ENCODE measurements at regions not wholly inside any gene's neighbourhood (a gene's known extent, or its start where the extent isn't known, plus 50 kb on each side); places are given as distances from the start of the nearest gene placed in this dataset.

- TF ChIP-seq POLR2AphosphoS5 (IDR thresholded peaks at IDR 0.05; ENCODE audit: low read depth, low read length) (no peak), POLR2A (IDR thresholded peaks at IDR 0.05; ENCODE audit: low read depth, low read length) (no peak)
These were observed 502.9 kb upstream of the STXBP6 start for GRCh38 chr14:25552826-25553225.

Data from GM12892 (cell line).